Ishikawa (cell line): ENCODE measurements at regions not wholly inside any gene's neighbourhood (a gene's known extent, or its start where the extent isn't known, plus 50 kb on each side); places are given as distances from the start of the nearest gene placed in this dataset.
A peak's percentile ranks its signal among the peaks of the same experiment; 100 is the strongest.

Experiments used
- CEBPB ChIP-seq: IDR thresholded peaks from 2 replicates; pipeline ENCODE4 v1.6.1; 2012
- CREB1 ChIP-seq: IDR thresholded peaks from 2 replicates; pipeline ENCODE4 v1.6.1; 2012; ENCODE audit warnings: low read depth
- EGR1 ChIP-seq: IDR thresholded peaks from 2 replicates; pipeline ENCODE4 v1.6.1; 2012
- EP300 ChIP-seq: IDR thresholded peaks from 2 replicates; pipeline ENCODE4 v1.6.1; 2012; ENCODE audit warnings: borderline replicate concordance
- FOXM1 ChIP-seq: IDR thresholded peaks from 2 replicates; pipeline ENCODE4 v1.6.1; 2012; ENCODE audit warnings: low read depth, borderline replicate concordance
- MAX ChIP-seq: IDR thresholded peaks from 2 replicates; pipeline ENCODE4 v1.6.1; 2012
- NFIC ChIP-seq: IDR thresholded peaks from 2 replicates; pipeline ENCODE4 v1.6.1; 2012
- RAD21 ChIP-seq: IDR thresholded peaks from 2 replicates; pipeline ENCODE4 v1.6.1; 2012; ENCODE audit warnings: low read depth
- TAF1 ChIP-seq: IDR thresholded peaks from 2 replicates; pipeline ENCODE4 v1.6.1; 2012; ENCODE audit warnings: low read depth, mild to moderate bottlenecking
- TCF12 ChIP-seq: IDR thresholded peaks from 2 replicates; pipeline ENCODE4 v1.6.1; 2012; ENCODE audit warnings: low read depth
- TEAD4 ChIP-seq: IDR thresholded peaks from 2 replicates; pipeline ENCODE4 v1.6.1; 2012
- USF1 ChIP-seq: IDR thresholded peaks from 2 replicates; pipeline ENCODE4 v1.6.1; 2012
- YY1 ChIP-seq: IDR thresholded peaks from 2 replicates; pipeline ENCODE4 v1.6.1; 2012; ENCODE audit warnings: low read depth
- ZBTB7A ChIP-seq: IDR thresholded peaks from 2 replicates; pipeline ENCODE4 v1.6.1; 2012; ENCODE audit warnings: low read depth
- TF ChIP-seq, protein P1 (sequence below): IDR thresholded peaks from 2 replicates; pipeline ENCODE4 v1.6.1; 2012; ENCODE audit warnings: low read depth, mild to moderate bottlenecking

- TF ChIP-seq CREB1 (no peak), NFIC (no peak)
Measured at GRCh38 chr2:167875529-167875928, 371.9 kb downstream of the STK39 start.

- no peak for TF ChIP-seq ZBTB7A
- TF ChIP-seq RAD21, result no peak
- no peak for TF ChIP-seq MAX
Measured at GRCh38 chr2:167874812-167875211, 372.6 kb downstream of the STK39 start.

- no peak for TF ChIP-seq ZBTB7A
- no peak for TF ChIP-seq EP300
- TF ChIP-seq MAX, result no peak
- TF ChIP-seq, protein P1, sequence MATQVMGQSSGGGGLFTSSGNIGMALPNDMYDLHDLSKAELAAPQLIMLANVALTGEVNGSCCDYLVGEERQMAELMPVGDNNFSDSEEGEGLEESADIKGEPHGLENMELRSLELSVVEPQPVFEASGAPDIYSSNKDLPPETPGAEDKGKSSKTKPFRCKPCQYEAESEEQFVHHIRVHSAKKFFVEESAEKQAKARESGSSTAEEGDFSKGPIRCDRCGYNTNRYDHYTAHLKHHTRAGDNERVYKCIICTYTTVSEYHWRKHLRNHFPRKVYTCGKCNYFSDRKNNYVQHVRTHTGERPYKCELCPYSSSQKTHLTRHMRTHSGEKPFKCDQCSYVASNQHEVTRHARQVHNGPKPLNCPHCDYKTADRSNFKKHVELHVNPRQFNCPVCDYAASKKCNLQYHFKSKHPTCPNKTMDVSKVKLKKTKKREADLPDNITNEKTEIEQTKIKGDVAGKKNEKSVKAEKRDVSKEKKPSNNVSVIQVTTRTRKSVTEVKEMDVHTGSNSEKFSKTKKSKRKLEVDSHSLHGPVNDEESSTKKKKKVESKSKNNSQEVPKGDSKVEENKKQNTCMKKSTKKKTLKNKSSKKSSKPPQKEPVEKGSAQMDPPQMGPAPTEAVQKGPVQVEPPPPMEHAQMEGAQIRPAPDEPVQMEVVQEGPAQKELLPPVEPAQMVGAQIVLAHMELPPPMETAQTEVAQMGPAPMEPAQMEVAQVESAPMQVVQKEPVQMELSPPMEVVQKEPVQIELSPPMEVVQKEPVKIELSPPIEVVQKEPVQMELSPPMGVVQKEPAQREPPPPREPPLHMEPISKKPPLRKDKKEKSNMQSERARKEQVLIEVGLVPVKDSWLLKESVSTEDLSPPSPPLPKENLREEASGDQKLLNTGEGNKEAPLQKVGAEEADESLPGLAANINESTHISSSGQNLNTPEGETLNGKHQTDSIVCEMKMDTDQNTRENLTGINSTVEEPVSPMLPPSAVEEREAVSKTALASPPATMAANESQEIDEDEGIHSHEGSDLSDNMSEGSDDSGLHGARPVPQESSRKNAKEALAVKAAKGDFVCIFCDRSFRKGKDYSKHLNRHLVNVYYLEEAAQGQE, result no peak
- TF ChIP-seq CEBPB, result no peak
- no peak for TF ChIP-seq EGR1
Measured at GRCh38 chr2:167871286-167871685, 376.1 kb downstream of the STK39 start.

DNA sequence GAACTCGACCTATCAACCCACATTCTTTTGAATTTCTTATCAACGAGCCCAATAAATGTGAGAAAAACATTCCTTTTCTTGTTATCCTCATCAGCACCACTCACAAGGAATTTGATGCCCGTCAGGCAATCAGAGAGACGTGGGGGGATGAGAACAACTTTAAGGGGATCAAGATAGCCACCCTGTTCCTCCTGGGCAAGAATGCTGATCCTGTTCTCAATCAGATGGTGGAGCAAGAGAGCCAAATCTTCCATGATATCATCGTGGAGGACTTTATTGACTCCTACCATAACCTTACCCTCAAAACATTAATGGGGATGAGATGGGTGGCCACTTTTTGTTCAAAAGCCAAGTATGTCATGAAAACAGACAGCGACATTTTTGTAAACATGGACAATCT is 378.2 kb downstream of the STK39 start:
- TF ChIP-seq FOXM1, result no peak
- peak; percentile 18; the same call in 1 of the 2 replicates for TF ChIP-seq RAD21

DNA sequence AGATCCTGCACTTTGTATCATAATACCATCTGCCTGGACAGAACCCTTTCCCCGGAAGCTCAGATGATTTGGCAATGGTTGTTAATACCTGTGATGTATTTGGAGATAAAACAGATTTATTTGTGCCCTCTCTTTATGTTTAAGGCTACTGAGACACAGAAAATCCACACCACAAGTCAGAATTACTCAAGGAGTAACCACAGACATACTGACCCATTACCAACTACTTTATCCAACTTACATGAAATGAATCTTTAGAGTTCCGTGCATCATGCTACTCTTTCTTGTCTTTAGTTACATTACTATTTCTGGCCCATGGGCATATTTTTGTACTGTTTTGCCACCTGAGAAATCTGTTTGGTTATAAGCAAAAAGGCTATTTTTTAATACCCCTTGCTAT is 384.0 kb downstream of the STK39 start:
- TF ChIP-seq RAD21 (no peak), CEBPB (no peak), TEAD4 (no peak), FOXM1 (no peak), EP300 (no peak)

GRCh38 chr2:167862782-167863181 is 384.6 kb downstream of the STK39 start:
- TF ChIP-seq CEBPB (no peak), EP300 (no peak), CREB1 (no peak), MAX (no peak), ZBTB7A (no peak), TEAD4 (no peak), TAF1 (no peak), EGR1 (no peak), YY1 (no peak), RAD21 (no peak)
- TF ChIP-seq, protein P1, result no peak

DNA sequence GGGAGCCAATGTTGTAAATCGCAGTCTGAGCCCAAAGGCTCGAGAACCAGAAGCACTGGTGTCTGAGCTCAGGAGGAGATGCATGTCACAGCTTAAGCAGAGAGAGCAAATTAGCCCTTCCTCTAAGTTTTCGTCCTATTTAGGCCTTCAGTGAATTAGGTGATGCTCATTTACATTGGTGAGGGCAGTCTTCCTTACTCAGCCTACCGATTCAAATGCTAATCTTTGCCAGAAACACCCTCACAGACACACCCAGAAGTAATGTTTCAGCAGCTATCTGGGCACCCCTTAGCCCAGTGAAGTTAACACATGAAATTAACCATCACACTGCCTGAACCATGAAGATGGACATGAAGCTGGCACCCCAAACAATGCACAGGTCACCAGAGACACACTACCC is 385.1 kb downstream of the STK39 start:
- no peak for TF ChIP-seq EP300
- no peak for TF ChIP-seq YY1
- TF ChIP-seq MAX, result no peak
- TF ChIP-seq CREB1, result no peak
- no peak for TF ChIP-seq EGR1
- no peak for TF ChIP-seq RAD21
- no peak for TF ChIP-seq CEBPB
- TF ChIP-seq TCF12, result no peak
- no peak for TF ChIP-seq NFIC
- no peak for TF ChIP-seq TAF1
- TF ChIP-seq TEAD4, result no peak
- no peak for TF ChIP-seq FOXM1
- no peak for TF ChIP-seq ZBTB7A
- TF ChIP-seq USF1, result no peak
- TF ChIP-seq, protein P1, result no peak
